Stimulated activated CD8-positive, alpha-beta memory T cell treated with anti-CD3 and anti-CD28 coated beads, Interleukin-7, amount 100 ng/mL, for 48 hours (primary cell): ENCODE measurements at regions not wholly inside any gene's neighbourhood (a gene's known extent, or its start where the extent isn't known, plus 50 kb on each side); places are given as distances from the start of the nearest gene placed in this dataset.
"Not testable (repeated sequence)": the region's sequence is repeated elsewhere in the genome, so short reads cannot be mapped to it uniquely, and the experiment has no call there.

Source experiments
- DNase-seq, 2 donors: peaks; one replicate each; pipeline ENCODE4 v3.0.0-alpha.2; 2020; ENCODE audit warnings: low read depth in 1 of 2; ENCODE audit errors: extremely low read depth in 1 of 2

DNA sequence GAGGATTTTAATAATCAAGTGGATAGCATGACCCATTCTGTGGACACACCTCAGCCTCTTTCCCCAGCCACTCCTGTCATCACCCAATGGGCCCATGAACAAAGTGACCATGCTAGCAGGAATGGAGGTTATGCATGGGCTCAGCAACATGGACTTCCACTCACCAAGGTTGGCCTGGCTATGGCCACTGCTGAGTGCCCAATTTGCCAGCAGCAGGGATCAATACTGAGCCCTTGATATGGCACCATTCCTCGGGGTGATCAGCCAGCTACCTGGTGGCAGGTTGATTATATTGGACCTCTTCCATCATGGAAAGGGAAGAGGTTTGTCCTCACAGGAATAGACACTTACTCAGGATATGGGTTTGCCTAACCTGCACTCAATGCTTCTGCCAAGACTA lies 173.9 kb upstream of the C1orf87 start:
- not testable (repeated sequence) for DNase-seq

- no peak for DNase-seq
Measured at GRCh38 chr1:60245324-60245723, 171.8 kb upstream of the C1orf87 start.

DNA sequence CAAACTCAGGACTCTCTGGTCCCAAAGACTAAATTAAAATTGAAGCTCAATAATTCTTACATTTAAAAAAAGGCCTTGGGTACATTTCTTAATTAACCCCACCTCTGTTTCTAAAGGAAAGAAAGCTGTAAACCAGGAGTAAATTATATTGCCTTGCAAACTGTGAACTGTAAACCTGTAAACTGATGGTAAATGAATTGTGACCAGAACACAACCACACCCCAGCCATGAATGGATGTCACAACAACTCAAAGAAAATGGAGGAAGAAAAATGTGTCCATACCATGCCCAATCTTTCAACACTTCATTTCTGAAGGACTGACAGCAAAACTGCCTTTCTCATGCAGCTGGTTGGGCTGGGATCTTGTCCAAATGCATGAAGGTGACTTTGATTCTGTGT lies 171.3 kb upstream of the C1orf87 start:
- no peak for DNase-seq

DNA sequence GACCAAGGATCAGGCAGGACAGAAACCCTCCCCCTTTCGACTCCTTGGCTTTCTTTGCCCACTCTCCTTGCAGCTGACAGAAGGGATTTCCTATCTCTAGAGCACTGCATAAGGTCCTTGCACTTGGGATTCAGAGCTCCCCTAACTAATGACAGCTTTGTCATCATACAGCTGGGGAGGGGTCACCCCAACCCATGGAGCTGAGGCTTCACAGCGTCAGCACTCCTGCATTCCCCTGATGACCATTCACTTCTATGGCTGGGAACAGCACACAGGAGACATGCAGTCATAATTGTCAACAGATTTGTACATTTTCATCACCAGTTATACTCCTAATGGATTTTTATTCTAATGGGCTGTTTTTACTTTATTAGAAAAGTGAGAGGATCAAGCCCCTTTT lies 161.7 kb upstream of the C1orf87 start:
- DNase-seq: no peak

GRCh38 chr1:60234776-60235175 lies 161.2 kb upstream of the C1orf87 start:
- no peak for DNase-seq

DNA sequence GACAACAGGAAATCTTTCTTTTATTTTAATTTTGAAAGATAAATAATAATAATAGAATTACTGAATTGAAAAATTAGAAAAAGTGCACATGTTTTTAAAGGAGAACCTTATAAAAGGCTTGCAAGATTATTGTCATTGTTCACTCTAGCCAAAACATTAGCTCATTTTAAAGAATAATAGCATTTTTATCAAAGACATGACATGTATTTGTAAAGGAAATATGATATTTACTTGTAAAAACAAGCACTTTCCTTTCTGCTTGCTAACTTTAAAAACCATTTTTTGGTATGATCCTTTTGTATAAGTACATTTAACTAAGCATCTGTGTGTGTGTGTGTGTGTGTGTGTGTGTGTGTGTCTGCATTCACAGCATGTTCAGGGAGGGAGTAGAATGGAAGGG lies 156.3 kb upstream of the C1orf87 start:
- no peak for DNase-seq

- DNase-seq: no peak
Measured at GRCh38 chr1:60228041-60228491, 154.5 kb upstream of the C1orf87 start.

DNA sequence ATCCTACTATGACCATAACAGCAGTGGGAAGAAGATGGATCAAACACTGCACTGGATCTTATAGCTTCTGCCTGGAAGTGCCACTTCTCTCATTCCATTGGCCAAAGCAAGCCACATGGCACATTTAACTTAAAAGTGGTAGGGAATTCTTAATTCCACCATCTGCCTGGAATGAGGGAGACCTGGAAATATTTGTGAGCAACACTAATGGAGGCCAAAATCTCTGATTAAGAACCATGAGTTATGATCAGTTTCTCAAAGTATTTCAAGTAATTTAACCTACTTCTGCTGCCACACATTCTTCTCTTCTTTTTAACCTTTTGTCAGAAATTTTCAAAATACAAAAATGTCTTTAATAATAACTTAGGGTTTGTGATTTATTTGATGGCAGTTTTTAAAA lies 154.0 kb upstream of the C1orf87 start:
- no peak for DNase-seq

- DNase-seq: no peak
Measured at GRCh38 chr1:60225486-60225885, 151.9 kb upstream of the C1orf87 start.

DNA sequence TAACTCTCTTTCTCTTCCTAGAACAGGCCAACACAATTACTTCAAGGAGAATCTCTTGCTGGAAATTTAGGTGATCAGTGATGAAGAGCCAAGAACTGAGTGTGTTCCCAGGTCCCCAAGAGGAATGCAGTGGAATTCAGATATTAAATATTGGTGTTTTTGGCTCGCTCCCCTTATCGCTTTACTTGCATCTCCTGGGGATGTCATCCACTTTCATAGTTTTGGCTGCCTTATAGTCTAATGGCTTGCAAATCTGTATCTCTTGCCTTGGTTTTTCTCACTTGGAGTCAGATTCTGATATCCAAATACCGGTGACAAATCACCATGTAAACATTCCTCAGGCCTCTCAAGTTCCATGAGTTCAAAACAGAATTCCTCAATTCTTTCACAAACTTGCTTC lies 151.0 kb upstream of the C1orf87 start:
- no peak for DNase-seq

GRCh38 chr1:60223158-60223557 lies 149.6 kb upstream of the C1orf87 start:
- no peak for DNase-seq

GRCh38 chr1:60222360-60223115 lies 149.0 kb upstream of the C1orf87 start:
- DNase-seq: no peak

DNA sequence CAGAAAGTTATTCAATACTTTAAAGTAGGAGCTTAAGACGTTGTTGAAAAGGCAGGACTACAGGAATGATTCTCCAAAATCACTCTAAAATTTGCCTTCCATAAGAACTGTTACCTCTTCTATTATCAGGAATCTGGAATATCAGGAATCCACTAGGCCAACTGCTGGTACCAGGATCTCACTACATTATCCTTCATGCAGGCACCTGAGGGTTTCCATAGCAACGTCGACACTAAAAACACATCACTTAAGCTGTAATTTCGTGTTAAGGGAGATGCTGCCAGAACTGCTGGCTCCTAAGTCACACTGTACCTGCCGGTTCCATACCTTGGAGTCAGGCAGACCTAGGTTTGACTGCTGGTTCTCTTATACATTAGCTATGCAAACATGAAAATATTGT lies 139.7 kb upstream of the C1orf87 start:
- no peak for DNase-seq

DNA sequence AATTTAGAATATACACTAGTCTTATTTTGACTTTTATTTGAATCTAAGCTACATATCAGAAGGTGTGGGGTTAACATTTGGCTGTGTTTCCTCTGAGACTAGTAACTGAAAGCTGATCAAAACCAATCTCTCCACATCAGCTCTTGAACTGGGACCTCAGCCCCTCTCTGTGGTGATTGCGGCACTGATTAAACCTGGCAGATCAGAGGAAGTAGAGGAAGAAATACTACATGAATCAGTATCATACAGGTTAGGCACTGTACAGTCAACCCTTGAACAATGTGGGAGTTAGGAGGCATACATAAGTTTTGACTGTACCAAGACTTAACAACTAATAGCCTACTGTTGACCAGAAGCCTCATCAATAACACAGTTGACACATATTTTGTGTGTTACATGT lies 122.5 kb upstream of the C1orf87 start:
- DNase-seq: no peak

- DNase-seq: no peak
Measured at GRCh38 chr1:60185684-60186083, 112.1 kb upstream of the C1orf87 start.

DNA sequence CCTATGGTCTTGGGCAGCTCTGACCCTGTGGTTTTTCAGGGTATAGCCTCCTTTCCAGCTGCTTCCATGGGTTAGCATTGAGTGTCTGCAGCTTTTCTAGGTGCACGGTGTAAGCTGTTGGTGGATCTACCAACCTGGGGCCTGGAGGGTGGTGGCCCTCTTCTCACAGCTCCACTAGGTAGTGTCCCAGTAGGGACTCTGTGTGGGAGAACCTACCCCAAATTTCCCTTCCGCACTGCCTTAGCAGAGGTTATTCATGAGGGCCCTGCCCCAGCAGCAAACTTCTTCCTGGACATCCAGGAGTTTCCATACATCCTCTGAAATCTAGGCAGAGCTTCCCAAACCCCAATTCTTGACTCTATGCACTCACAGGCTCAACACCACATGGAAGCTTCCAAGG lies 111.0 kb upstream of the C1orf87 start:
- no peak for DNase-seq

- DNase-seq: no peak
Measured at GRCh38 chr1:60173729-60174505, 100.3 kb upstream of the C1orf87 start.

DNA sequence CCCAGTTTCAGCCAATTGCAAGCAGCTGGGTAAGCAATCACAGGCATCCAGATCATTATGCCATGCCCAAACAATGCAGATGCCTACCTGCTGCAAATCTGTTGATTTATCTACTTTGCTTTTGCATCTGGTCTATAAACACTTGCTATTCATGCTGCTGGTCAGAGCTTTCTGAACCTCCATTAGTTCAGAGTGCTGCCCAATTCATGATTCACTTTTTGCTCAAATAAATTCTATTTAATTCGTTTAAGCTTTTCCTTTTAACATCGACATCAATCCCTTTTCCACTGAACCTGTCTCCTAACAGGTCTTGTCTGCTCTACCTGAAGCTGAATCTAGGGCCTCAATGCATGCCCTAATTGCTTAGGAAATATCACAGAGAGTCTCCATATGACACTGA lies 99.4 kb upstream of the C1orf87 start:
- DNase-seq: no peak

DNA sequence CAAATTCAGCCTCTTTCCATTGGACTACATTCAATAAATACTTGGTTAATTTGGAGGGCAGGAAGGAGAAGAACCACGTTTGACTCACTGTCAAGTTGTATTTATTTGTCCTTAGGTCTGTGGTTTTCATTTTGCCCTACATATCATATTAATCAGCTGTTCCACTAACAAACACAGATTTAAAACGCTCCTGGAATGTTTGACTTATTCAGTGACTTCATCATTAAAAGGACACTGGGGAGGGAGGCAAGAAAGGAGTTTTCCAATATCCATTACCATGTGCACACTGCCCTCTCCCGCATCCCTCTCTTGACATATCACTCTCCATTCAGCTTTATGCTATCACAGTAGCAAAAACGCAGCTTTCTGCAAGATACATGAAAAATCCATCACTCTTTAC lies 98.2 kb upstream of the C1orf87 start:
- DNase-seq: no peak

GRCh38 chr1:60170709-60171108 lies 97.1 kb upstream of the C1orf87 start:
- DNase-seq: no peak

DNA sequence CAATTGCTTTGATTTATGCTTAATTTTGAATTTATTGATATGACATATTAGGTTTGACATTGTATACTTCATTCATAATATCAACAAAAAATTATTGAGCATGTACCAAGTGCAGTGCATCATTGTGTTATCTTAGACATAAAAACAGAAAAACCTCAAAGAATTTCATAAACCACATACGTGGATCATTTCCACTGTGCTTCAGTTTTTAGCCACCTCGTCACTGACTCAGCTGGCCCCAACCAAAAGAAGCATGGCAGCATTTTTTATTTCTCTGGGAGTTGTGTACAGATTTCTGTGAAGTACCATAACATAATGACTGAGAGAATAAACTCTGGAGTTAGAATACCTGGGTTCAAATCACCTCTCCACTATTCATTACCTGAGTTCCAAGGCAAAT lies 95.6 kb upstream of the C1orf87 start:
- no peak for DNase-seq

DNA sequence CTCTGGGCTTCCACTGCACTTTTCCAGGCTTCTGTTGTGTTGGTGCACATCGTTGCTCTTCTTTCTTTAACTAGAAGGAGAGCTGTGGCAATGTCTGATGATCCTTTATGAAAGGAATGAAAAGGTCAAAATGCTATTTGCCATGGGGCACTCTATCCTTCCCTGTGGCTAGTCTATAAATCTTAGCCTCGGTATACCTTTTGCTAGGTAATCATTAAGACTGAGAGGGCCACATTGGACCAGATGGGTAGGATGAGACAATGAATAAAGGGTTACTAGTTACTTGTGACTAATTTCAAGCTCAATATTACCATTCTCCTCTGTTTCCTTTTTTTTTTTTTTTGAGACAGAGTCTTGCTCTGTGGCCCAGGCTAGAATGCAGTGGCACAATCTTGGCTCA lies 89.4 kb upstream of the C1orf87 start:
- no peak for DNase-seq
